SK-N-SH (cell line): ENCODE measurements at regions not wholly inside any gene's neighbourhood (a gene's known extent, or its start where the extent isn't known, plus 50 kb on each side); places are given as distances from the start of the nearest gene placed in this dataset.

Experiments
- CTCF ChIA-PET: fragments of 300-600, 350-600 bp; formaldehyde crosslinking; extraction: SDS; loops from one replicate; lab custom pipeline; 2021; lab: Yijun Ruan, JAX
- POLR2A ChIA-PET: fragments of 350-600 bp; sonication (Branson Sonifier 250); formaldehyde crosslinking; extraction: SDS; loops from one replicate; lab custom pipeline; 2020; ENCODE audit warnings: antibody characterized with exemption, inconsistent platforms; lab: Yijun Ruan, JAX
- DNase-seq: peaks from one replicate; pipeline ENCODE4 v3.0.0; 2012
- H2AFZ ChIP-seq: fragments of 200-600 bp; sonication (generic); 2 replicates; pipeline ENCODE4 v1.8.1; 2016; ENCODE audit warnings: antibody characterized with exemption, mild to moderate bottlenecking, low read depth
- H3F3A ChIP-seq: fragments of 200-600 bp; sonication (generic); replicated peaks from 2 replicates; pipeline ENCODE3; 2016; ENCODE audit warnings: antibody characterized with exemption, mild to moderate bottlenecking; ENCODE audit not compliant: insufficient read depth
- H3K27ac ChIP-seq, 2 experiments: fragments of 200-500 bp in 1 of 2; fragments of 200-600 bp in 1 of 2; sonication (Bioruptor generic) in 1 of 2; sonication (generic), shearing (Covaris generic) in 1 of 2; 2 replicates each; pipeline versions ENCODE4 v1.5.1 to v1.6.1; 2014 to 2016; ENCODE audit warnings: low read depth in 2 of 2, inconsistent platforms in 1 of 2, low read length in 1 of 2, mild to moderate bottlenecking in 1 of 2, mixed read lengths in 1 of 2
- H3K27me3 ChIP-seq: fragments of 200-600 bp; sonication (generic), shearing (Covaris generic); 2 replicates; pipeline ENCODE4 v1.6.1; 2016; ENCODE audit warnings: mixed run types; ENCODE audit not compliant: insufficient read depth
- H3K36me3 ChIP-seq, 2 experiments: fragments of 200-500 bp in 1 of 2; fragments of 200-600 bp in 1 of 2; sonication (Bioruptor generic) in 1 of 2; sonication (generic) in 1 of 2; replicated peaks in 1 of 2; 2 replicates each; pipeline versions ENCODE3 to v1.5.1; 2014 to 2016; ENCODE audit warnings: low read length in 1 of 2, mild to moderate bottlenecking in 1 of 2; ENCODE audit not compliant: insufficient read depth in 2 of 2, control insufficient read depth in 1 of 2
- H3K4me1 ChIP-seq, 2 experiments: fragments of 200-500 bp in 1 of 2; fragments of 200-600 bp in 1 of 2; sonication (Bioruptor generic) in 1 of 2; sonication (generic), shearing (Covaris generic) in 1 of 2; 2 replicates each; pipeline versions ENCODE4 v1.5.1 to v1.6.1; 2014 to 2016; ENCODE audit warnings: low read depth in 1 of 2, low read length in 1 of 2, mixed run types in 1 of 2; ENCODE audit not compliant: insufficient read depth in 2 of 2, control insufficient read depth in 1 of 2
- H3K4me2 ChIP-seq: fragments of 200-600 bp; sonication (generic), shearing (Covaris generic); 2 replicates; pipeline ENCODE4 v1.6.1; 2017; ENCODE audit warnings: mixed run types
- H3K4me3 ChIP-seq, 2 experiments: fragments of 200-500 bp in 1 of 2; fragments of 200-600 bp in 1 of 2; sonication (Bioruptor generic) in 1 of 2; sonication (generic), shearing (Covaris generic) in 1 of 2; 2 replicates each; pipeline versions ENCODE4 v1.5.1 to v1.8.1; 2014 to 2016; ENCODE audit warnings: low read depth in 2 of 2, inconsistent platforms in 1 of 2, low read length in 1 of 2, mild to moderate bottlenecking in 1 of 2, mixed read lengths in 1 of 2, moderate library complexity in 1 of 2
- H3K79me2 ChIP-seq: fragments of 200-600 bp; sonication (generic); 2 replicates; pipeline ENCODE4 v1.8.1; 2017; ENCODE audit warnings: mild to moderate bottlenecking; ENCODE audit not compliant: insufficient read depth
- H3K9ac ChIP-seq: fragments of 200-600 bp; sonication (generic); 2 replicates; pipeline ENCODE4 v1.6.1; 2017; ENCODE audit warnings: mixed run types
- H3K9me2 ChIP-seq: fragments of 200-600 bp; sonication (generic); 2 replicates; pipeline ENCODE4 v1.6.1; 2017; ENCODE audit warnings: mixed run types
- H3K9me3 ChIP-seq: fragments of 200-600 bp; sonication (generic); 2 replicates; pipeline ENCODE4 v1.6.1; 2017; ENCODE audit warnings: mixed run types, mild to moderate bottlenecking, moderate library complexity
- H4K20me1 ChIP-seq: fragments of 200-600 bp; sonication (generic); 2 replicates; pipeline ENCODE4 v1.6.1; 2017; ENCODE audit warnings: mild to moderate bottlenecking, mixed run types; ENCODE audit not compliant: insufficient read depth
- CHD2 ChIP-seq: fragments of 150-350 bp; IDR thresholded peaks from 2 replicates; pipeline ENCODE4 v1.6.1; 2018; ENCODE audit warnings: low read length; ENCODE audit not compliant: partially characterized antibody
- ELF1 ChIP-seq: IDR thresholded peaks from 2 replicates; pipeline ENCODE4 v1.4.0; 2012
- EZH2phosphoT487 ChIP-seq: fragments of 200-600 bp; sonication (generic); IDR thresholded peaks from 2 replicates; pipeline ENCODE4 v1.6.1; 2017; ENCODE audit warnings: low read depth, mixed run types, mild to moderate bottlenecking, antibody characterized with exemption, moderate library complexity, borderline replicate concordance
- FOSL2 ChIP-seq: IDR thresholded peaks from 2 replicates; pipeline ENCODE4 v1.4.0; 2012; ENCODE audit warnings: low read depth, mild to moderate bottlenecking, moderate library complexity, borderline replicate concordance
- FOXM1 ChIP-seq: IDR thresholded peaks from 2 replicates; pipeline ENCODE4 v1.4.0; 2012; ENCODE audit warnings: low read depth, mild to moderate bottlenecking
- GABPA ChIP-seq: IDR thresholded peaks from 2 replicates; pipeline ENCODE4 v1.4.0; 2012; ENCODE audit warnings: low read depth, mild to moderate bottlenecking
- JUND ChIP-seq: IDR thresholded peaks from 2 replicates; pipeline ENCODE4 v1.4.0; 2012
- MEF2A ChIP-seq: IDR thresholded peaks from 2 replicates; pipeline ENCODE4 v1.4.0; 2012; ENCODE audit warnings: low read depth, borderline replicate concordance
- MXI1 ChIP-seq: IDR thresholded peaks from 2 replicates; pipeline ENCODE4 v1.6.1; 2012; ENCODE audit warnings: mild to moderate bottlenecking, low read depth, low read length, improper control_type of control experiment
- NFIC ChIP-seq: IDR thresholded peaks from 2 replicates; pipeline ENCODE4 v1.4.0; 2012; ENCODE audit warnings: borderline replicate concordance
- POLR2AphosphoS5 ChIP-seq: IDR thresholded peaks from 2 replicates; pipeline ENCODE4 v1.6.1; 2012; ENCODE audit warnings: low read depth, low read length
- RCOR1 ChIP-seq: fragments of 150-350 bp; IDR thresholded peaks from 2 replicates; pipeline ENCODE4 v1.6.1; 2017; ENCODE audit warnings: antibody characterized with exemption, low read length
- SMC3 ChIP-seq: IDR thresholded peaks from 2 replicates; pipeline ENCODE4 v1.6.1; 2012; ENCODE audit warnings: low read depth, low read length, improper control_type of control experiment
- TEAD4 ChIP-seq: IDR thresholded peaks from 2 replicates; pipeline ENCODE4 v1.4.0; 2012; ENCODE audit warnings: mild to moderate bottlenecking, borderline replicate concordance; ENCODE audit not compliant: insufficient read depth
- YY1 ChIP-seq: IDR thresholded peaks from 2 replicates; pipeline ENCODE4 v1.4.0; 2012; ENCODE audit warnings: low read depth, mild to moderate bottlenecking
- WGBS: methylation state at CpG from one replicate; pipeline ENCODE4 v1.1.6; 2017; ENCODE audit warnings: low lambda C conversion rate; 5-methylcytosine and 5-hydroxymethylcytosine counted together
- TF ChIP-seq, protein P1 (sequence below): IDR thresholded peaks from 2 replicates; pipeline ENCODE4 v1.4.0; 2012; ENCODE audit warnings: low read depth
- TF ChIP-seq, protein P2 (sequence below): fragments of 150-350 bp; IDR thresholded peaks from 2 replicates; pipeline ENCODE4 v1.6.1; 2016; ENCODE audit warnings: mild to moderate bottlenecking, low read depth, low read length
- TF ChIP-seq, protein P3 (sequence below): IDR thresholded peaks from 2 replicates; pipeline ENCODE4 v1.4.0; 2012; ENCODE audit warnings: low read depth, borderline replicate concordance

DNA sequence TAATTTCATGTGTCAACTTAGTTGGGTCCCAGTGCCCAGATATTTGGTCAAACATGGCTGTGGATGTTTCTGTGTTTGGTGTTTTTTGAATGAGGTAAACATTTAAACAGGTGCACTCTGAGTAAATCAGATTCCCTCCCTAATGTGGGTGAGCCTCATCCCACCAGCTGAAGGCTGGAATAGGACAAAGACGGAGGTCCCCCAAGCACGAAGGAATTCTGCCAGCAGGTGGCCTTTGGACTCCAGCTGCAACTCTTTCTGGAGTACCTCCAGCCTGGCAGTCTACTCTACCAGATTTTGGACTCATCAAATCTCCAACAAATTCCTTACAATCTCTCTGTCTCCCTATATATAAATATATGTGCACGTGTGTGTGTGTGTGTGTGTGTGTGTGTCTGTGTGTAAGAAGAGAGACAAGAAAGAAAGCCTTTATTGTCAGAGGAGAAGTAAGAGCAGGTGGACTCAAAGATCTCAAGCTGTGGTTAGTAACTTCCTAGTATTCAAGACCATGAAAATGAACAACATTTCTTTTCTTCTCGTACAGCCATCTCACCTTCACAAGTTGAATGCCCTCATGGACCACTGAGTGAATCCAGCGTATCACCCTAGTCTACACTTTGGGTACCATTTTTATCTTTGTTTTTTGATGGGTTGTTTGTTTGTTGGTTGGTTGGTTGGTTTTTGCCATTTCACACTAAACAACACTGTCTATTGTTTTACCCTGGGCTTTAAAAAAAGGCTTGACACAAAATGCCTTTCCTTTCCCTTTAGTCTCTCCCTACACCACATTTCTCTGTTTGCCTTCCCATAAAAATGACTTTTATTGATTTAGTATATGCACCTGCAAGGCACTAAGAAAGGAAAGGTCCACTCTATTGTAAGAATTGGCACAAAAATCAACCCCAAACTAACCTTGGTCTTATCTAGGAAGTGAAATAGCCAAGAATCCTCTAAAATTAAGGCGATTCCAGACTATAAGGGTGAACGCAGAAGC, 118.7 kb downstream of the TENT4A start:
- no peak for TF ChIP-seq JUND
- TF ChIP-seq SMC3 = no peak
- TF ChIP-seq FOXM1 = no peak
- TF ChIP-seq MXI1 = no peak
- no peak for TF ChIP-seq MEF2A
- no peak for TF ChIP-seq TEAD4
- no peak for TF ChIP-seq POLR2AphosphoS5
- TF ChIP-seq RCOR1 = no peak
- TF ChIP-seq, protein P1, sequence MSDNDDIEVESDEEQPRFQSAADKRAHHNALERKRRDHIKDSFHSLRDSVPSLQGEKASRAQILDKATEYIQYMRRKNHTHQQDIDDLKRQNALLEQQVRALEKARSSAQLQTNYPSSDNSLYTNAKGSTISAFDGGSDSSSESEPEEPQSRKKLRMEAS = no peak
- no peak for TF ChIP-seq NFIC
- TF ChIP-seq FOSL2 = no peak
- no peak for TF ChIP-seq CHD2
- TF ChIP-seq YY1 = no peak
- no peak for TF ChIP-seq GABPA
- TF ChIP-seq, protein P2, sequence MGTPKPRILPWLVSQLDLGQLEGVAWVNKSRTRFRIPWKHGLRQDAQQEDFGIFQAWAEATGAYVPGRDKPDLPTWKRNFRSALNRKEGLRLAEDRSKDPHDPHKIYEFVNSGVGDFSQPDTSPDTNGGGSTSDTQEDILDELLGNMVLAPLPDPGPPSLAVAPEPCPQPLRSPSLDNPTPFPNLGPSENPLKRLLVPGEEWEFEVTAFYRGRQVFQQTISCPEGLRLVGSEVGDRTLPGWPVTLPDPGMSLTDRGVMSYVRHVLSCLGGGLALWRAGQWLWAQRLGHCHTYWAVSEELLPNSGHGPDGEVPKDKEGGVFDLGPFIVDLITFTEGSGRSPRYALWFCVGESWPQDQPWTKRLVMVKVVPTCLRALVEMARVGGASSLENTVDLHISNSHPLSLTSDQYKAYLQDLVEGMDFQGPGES = no peak
- TF ChIP-seq EZH2phosphoT487 = no peak
- TF ChIP-seq, protein P3, sequence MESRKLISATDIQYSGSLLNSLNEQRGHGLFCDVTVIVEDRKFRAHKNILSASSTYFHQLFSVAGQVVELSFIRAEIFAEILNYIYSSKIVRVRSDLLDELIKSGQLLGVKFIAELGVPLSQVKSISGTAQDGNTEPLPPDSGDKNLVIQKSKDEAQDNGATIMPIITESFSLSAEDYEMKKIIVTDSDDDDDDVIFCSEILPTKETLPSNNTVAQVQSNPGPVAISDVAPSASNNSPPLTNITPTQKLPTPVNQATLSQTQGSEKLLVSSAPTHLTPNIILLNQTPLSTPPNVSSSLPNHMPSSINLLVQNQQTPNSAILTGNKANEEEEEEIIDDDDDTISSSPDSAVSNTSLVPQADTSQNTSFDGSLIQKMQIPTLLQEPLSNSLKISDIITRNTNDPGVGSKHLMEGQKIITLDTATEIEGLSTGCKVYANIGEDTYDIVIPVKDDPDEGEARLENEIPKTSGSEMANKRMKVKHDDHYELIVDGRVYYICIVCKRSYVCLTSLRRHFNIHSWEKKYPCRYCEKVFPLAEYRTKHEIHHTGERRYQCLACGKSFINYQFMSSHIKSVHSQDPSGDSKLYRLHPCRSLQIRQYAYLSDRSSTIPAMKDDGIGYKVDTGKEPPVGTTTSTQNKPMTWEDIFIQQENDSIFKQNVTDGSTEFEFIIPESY = no peak
- no peak for TF ChIP-seq ELF1
- Histone ChIP-seq H3K27me3 (no peaks in the 10 kb centered on the region), H2AFZ (no peak overlapping the region), H3K4me1 (no peaks in the 10 kb centered on the region), H3K36me3 (no peaks in the 10 kb centered on the region), H3K9ac (no peak overlapping the region), H3K9me3 (no peaks in the 10 kb centered on the region), H4K20me1 (no peaks in the 10 kb centered on the region), H3K27ac (no peak overlapping the region), H3K4me3 (no peak overlapping the region), H3K79me2 (no peaks in the 10 kb centered on the region), H3K9me2 (no peaks in the 10 kb centered on the region), H3F3A (no peaks in the 10 kb centered on the region), H3K4me2 (no peak overlapping the region)
- WGBS = 9% methylated on average over 7 of the region's 7 CpGs
- CTCF ChIA-PET = no interaction called here
- no peak for DNase-seq
- POLR2A ChIA-PET = no interaction called here
